Activated CD8-positive, alpha-beta memory T cell treated with anti-CD3 and anti-CD28 coated beads for 48 hours (primary cell): ENCODE measurements at regions not wholly inside any gene's neighbourhood (a gene's known extent, or its start where the extent isn't known, plus 50 kb on each side); places are given as distances from the start of the nearest gene placed in this dataset.

Experiments used
- DNase-seq, 3 experiments: peaks; one replicate each; pipeline ENCODE4 v3.0.0-alpha.2; 2020; ENCODE audit warnings: low read depth in 2 of 3, low spot score in 2 of 3

- DNase-seq, result no peak
Measured at GRCh38 chr17:51540151-51540550, 279.8 kb downstream of the UTP18 start.

- DNase-seq, result no peak
Measured at GRCh38 chr17:51541215-51541614, 280.9 kb downstream of the UTP18 start.

GRCh38 chr17:51546114-51546513 is 285.8 kb downstream of the UTP18 start:
- DNase-seq, result no peak

- no peak for DNase-seq
Measured at GRCh38 chr17:51548125-51548524, 287.8 kb downstream of the UTP18 start.

- no peak for DNase-seq
Measured at GRCh38 chr17:51555153-51555552, 294.8 kb downstream of the UTP18 start.

GRCh38 chr17:51559778-51560177 is 299.4 kb downstream of the UTP18 start:
- DNase-seq, result no peak

GRCh38 chr17:51560398-51560797 is 300.1 kb downstream of the UTP18 start:
- DNase-seq, result no peak

GRCh38 chr17:51563961-51564360 is 303.6 kb downstream of the UTP18 start:
- DNase-seq, result no peak

- DNase-seq, result no peak
Measured at GRCh38 chr17:51572115-51572514, 311.8 kb downstream of the UTP18 start.
